HEK293 (cell line): ENCODE measurements at regions not wholly inside any gene's neighbourhood (a gene's known extent, or its start where the extent isn't known, plus 50 kb on each side); places are given as distances from the start of the nearest gene placed in this dataset.

ENCODE experiments used
- ZBTB20 ChIP-seq: fragments of 450-650 bp; formaldehyde crosslinking; IDR thresholded peaks from 2 replicates; pipeline ENCODE4 v1.5.1; 2016; ENCODE audit warnings: missing biosample characterization, missing genetic modification characterization
- ZNF324 ChIP-seq: fragments of 450-650 bp; formaldehyde crosslinking; IDR thresholded peaks from 2 replicates; pipeline ENCODE4 v1.5.1; 2016; ENCODE audit warnings: missing biosample characterization, missing genetic modification characterization
- ZNF354C ChIP-seq: fragments of 450-650 bp; formaldehyde crosslinking; IDR thresholded peaks from 2 replicates; pipeline ENCODE4 v1.5.1; 2016; ENCODE audit warnings: missing biosample characterization, missing genetic modification characterization, low read depth, borderline replicate concordance
- TF ChIP-seq, protein P1 (sequence below): fragments of 450-650 bp; formaldehyde crosslinking; IDR thresholded peaks from 2 replicates; pipeline ENCODE4 v1.5.1; 2016; ENCODE audit warnings: missing biosample characterization, missing genetic modification characterization
- TF ChIP-seq, protein P2 (sequence below): fragments of 450-650 bp; formaldehyde crosslinking; IDR thresholded peaks from 2 replicates; pipeline ENCODE4 v1.5.1; 2016; ENCODE audit warnings: missing biosample characterization, missing genetic modification characterization, low read depth
- TF ChIP-seq, protein P3 (sequence below): fragments of 450-650 bp; formaldehyde crosslinking; IDR thresholded peaks from 2 replicates; pipeline ENCODE4 v1.5.1; 2016; ENCODE audit warnings: missing biosample characterization, missing genetic modification characterization

DNA sequence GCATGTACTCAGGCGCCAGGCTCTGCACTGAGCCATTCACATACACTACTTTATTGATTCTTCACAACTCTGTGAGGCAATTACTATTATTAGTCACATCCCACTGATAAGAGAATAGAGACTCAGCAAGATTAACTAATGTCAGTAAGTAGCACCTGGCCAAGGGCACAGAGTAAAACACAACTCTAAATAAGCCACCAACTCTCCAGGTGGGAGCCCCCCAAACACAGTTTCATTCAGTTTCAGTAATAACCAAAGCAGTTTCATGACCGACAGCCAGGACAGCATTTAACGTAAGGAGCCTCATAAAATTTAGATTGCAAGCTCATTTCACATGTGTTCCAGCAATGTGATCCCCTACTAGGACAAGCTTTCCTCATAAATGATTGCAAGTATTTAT is 323.1 kb upstream of the CCDC196 start:
- TF ChIP-seq, protein P1, sequence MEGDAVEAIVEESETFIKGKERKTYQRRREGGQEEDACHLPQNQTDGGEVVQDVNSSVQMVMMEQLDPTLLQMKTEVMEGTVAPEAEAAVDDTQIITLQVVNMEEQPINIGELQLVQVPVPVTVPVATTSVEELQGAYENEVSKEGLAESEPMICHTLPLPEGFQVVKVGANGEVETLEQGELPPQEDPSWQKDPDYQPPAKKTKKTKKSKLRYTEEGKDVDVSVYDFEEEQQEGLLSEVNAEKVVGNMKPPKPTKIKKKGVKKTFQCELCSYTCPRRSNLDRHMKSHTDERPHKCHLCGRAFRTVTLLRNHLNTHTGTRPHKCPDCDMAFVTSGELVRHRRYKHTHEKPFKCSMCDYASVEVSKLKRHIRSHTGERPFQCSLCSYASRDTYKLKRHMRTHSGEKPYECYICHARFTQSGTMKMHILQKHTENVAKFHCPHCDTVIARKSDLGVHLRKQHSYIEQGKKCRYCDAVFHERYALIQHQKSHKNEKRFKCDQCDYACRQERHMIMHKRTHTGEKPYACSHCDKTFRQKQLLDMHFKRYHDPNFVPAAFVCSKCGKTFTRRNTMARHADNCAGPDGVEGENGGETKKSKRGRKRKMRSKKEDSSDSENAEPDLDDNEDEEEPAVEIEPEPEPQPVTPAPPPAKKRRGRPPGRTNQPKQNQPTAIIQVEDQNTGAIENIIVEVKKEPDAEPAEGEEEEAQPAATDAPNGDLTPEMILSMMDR (tag by site-specific recombination): no peak
- TF ChIP-seq, protein P2, sequence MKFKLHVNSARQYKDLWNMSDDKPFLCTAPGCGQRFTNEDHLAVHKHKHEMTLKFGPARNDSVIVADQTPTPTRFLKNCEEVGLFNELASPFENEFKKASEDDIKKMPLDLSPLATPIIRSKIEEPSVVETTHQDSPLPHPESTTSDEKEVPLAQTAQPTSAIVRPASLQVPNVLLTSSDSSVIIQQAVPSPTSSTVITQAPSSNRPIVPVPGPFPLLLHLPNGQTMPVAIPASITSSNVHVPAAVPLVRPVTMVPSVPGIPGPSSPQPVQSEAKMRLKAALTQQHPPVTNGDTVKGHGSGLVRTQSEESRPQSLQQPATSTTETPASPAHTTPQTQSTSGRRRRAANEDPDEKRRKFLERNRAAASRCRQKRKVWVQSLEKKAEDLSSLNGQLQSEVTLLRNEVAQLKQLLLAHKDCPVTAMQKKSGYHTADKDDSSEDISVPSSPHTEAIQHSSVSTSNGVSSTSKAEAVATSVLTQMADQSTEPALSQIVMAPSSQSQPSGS: no peak
- TF ChIP-seq, protein P3, sequence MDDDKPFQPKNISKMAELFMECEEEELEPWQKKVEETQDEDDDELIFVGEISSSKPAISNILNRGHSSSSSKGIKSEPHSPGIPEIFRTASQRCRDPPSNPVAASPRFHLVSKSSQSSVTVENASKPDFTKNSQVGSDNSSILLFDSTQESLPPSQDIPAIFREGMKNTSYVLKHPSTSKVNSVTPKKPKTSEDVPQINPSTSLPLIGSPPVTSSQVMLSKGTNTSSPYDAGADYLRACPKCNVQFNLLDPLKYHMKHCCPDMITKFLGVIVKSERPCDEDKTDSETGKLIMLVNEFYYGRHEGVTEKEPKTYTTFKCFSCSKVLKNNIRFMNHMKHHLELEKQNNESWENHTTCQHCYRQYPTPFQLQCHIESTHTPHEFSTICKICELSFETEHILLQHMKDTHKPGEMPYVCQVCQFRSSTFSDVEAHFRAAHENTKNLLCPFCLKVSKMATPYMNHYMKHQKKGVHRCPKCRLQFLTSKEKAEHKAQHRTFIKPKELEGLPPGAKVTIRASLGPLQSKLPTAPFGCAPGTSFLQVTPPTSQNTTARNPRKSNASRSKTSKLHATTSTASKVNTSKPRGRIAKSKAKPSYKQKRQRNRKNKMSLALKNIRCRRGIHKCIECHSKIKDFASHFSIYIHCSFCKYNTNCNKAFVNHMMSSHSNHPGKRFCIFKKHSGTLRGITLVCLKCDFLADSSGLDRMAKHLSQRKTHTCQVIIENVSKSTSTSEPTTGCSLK: no peak
- no peak for TF ChIP-seq ZNF354C
- TF ChIP-seq ZNF324 (tag by site-specific recombination): no peak
- no peak for TF ChIP-seq ZBTB20 (tag by site-specific recombination)
